Tongue (tissue), 1 donor: ENCODE measurements at regions not wholly inside any gene's neighbourhood (a gene's known extent, or its start where the extent isn't known, plus 50 kb on each side); places are given as distances from the start of the nearest gene placed in this dataset.
"Not testable (repeated sequence)": the region's sequence is repeated elsewhere in the genome, so short reads cannot be mapped to it uniquely, and the experiment has no call there.

Experiments
- DNase-seq: peaks from one replicate; pipeline ENCODE4 v3.0.0-alpha.2; 2015

DNA sequence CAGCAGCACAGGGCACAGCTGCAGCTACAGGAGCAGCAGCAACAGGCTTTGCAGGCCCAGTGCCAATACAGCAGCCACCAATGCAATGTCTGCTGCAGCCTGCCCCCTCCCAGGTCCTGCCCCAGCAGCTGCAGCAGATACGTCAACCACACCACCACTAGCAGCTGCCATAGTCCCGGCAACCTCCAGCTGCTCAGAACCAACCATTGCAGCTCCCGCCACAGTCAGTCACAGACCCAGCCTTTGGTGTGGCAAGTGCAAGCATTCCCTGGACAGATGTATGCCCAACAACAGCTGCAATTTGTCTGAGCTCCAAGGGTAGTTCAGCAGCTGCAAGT lies 53.3 kb upstream of the TUBA3E start:
- peak; percentile 90 for DNase-seq

DNA sequence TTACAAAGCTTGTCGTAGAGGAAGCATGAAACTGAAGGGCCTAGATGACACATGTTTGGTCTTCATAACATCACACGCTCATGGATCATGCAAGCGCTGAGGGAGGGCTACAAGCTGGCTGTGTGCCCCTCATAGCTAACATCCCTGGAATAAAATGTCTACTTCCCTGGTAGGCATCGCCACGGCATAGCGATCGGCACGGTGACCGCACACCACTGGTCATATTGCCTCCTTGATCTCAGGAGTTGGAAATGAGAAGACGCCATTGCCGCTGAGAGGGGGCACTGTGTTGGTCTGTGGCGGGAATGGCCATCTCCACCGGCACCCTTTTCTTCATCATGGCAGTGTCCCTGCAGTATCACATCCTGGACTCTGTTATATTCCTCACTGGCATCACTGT lies 50.1 kb upstream of the TUBA3E start:
- DNase-seq = not testable (repeated sequence)
